RWPE2 (cell line): ENCODE measurements at regions not wholly inside any gene's neighbourhood (a gene's known extent, or its start where the extent isn't known, plus 50 kb on each side); places are given as distances from the start of the nearest gene placed in this dataset.

Source experiments
- ATAC-seq: fragments of 200-7000 bp; cut with Tn5 transposase; 3 replicates; pipeline ENCODE4 v1.9.1; 2021; ENCODE audit warnings: low read depth
- DNase-seq: peaks from one replicate; pipeline ENCODE4 v3.0.0-alpha.2; 2020; ENCODE audit warnings: low spot score
- H3K27ac ChIP-seq: fragments of 450-650 bp; 2 replicates; pipeline ENCODE4 v1.5.1; 2017; ENCODE audit warnings: mild to moderate bottlenecking; ENCODE audit not compliant: poor library complexity, severe bottlenecking
- H3K27me3 ChIP-seq: fragments of 250-450 bp; sonication (Bioruptor Pico); 2 replicates; pipeline ENCODE4 v1.5.1; 2021; ENCODE audit warnings: mild to moderate bottlenecking, moderate library complexity; ENCODE audit not compliant: insufficient read depth, poor library complexity, severe bottlenecking
- H3K36me3 ChIP-seq: fragments of 250-450 bp; sonication (Bioruptor Pico); 2 replicates; pipeline ENCODE4 v1.5.1; 2020; ENCODE audit warnings: low read depth, mild to moderate bottlenecking, moderate library complexity
- H3K4me1 ChIP-seq: fragments of 250-450 bp; sonication (Bioruptor Pico); 2 replicates; pipeline ENCODE4 v1.5.1; 2021; ENCODE audit warnings: mild to moderate bottlenecking, moderate library complexity; ENCODE audit not compliant: insufficient read depth, poor library complexity, severe bottlenecking
- H3K4me3 ChIP-seq: fragments of 250-450 bp; sonication (Bioruptor Pico); 2 replicates; pipeline ENCODE4 v1.5.1; 2021; ENCODE audit warnings: mild to moderate bottlenecking, moderate library complexity; ENCODE audit not compliant: severe bottlenecking
- H3K9me3 ChIP-seq: fragments of 250-450 bp; sonication (Bioruptor Pico); 2 replicates; pipeline ENCODE4 v1.5.1; 2021; ENCODE audit warnings: mild to moderate bottlenecking, moderate library complexity; ENCODE audit not compliant: severe bottlenecking
- TF ChIP-seq, protein P1 (sequence below): fragments of 450-650 bp; IDR thresholded peaks from one replicate; pipeline ENCODE4 v1.5.1; 2017; ENCODE audit warnings: mild to moderate bottlenecking, moderate library complexity; ENCODE audit not compliant: poor library complexity, severe bottlenecking

DNA sequence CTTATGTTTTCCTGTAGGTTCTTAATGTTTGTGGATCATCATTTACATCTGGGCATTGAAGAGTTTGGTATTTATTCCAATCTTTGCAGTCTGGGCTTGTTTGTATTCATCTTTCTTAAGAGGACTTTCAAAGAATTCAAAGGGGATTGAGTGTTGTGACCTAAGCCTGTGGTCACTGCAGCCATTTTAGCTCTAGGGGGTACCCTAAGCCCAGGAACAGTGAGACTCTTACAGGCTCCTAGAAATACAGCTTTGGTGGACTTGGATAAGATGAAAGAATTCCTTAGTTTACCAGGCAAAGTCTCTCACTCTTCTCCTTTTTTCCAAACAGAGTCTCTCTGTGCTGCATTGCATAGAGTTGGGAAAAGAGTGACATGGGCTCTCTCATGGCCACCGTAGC lies 2539.0 kb upstream of the PCDH20 start:
- DNase-seq (no peak), ATAC-seq (no peak)
- H3K27me3 ChIP-seq = no peaks in the 10 kb centered on the region
- no peak overlapping the region for H3K4me3 ChIP-seq
- no peaks in the 10 kb centered on the region for H3K9me3 ChIP-seq
- TF ChIP-seq, protein P1, sequence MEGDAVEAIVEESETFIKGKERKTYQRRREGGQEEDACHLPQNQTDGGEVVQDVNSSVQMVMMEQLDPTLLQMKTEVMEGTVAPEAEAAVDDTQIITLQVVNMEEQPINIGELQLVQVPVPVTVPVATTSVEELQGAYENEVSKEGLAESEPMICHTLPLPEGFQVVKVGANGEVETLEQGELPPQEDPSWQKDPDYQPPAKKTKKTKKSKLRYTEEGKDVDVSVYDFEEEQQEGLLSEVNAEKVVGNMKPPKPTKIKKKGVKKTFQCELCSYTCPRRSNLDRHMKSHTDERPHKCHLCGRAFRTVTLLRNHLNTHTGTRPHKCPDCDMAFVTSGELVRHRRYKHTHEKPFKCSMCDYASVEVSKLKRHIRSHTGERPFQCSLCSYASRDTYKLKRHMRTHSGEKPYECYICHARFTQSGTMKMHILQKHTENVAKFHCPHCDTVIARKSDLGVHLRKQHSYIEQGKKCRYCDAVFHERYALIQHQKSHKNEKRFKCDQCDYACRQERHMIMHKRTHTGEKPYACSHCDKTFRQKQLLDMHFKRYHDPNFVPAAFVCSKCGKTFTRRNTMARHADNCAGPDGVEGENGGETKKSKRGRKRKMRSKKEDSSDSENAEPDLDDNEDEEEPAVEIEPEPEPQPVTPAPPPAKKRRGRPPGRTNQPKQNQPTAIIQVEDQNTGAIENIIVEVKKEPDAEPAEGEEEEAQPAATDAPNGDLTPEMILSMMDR = no peak
- H3K4me1 ChIP-seq = no peaks in the 10 kb centered on the region
- H3K36me3 ChIP-seq = no peaks in the 10 kb centered on the region
- H3K27ac ChIP-seq = no peak overlapping the region

DNA sequence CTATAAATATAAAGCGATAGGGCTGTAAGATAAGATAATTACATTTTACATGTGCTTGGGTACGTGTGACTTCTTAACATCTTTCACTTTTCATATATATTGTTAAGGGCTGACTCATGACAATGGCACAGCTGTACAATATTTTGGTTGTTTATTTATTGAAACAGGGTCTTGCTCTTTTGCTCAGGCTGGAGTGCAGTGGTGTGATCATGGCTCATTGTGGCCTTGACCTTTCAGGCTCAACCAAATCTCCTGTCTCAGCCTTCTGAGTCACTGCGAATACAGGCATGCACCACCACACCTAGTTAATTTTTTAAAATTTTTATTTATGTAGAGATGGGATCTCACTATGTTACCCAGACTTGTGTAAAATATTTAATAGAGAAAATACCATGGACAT lies 2532.4 kb upstream of the PCDH20 start:
- H3K36me3 ChIP-seq = no peaks in the 10 kb centered on the region
- ATAC-seq = no peak
- TF ChIP-seq, protein P1 = no peak
- no peaks in the 10 kb centered on the region for H3K4me1 ChIP-seq
- H3K9me3 ChIP-seq = no peaks in the 10 kb centered on the region
- DNase-seq = no peak
- no peak overlapping the region for H3K27ac ChIP-seq
- H3K4me3 ChIP-seq = no peak overlapping the region
- H3K27me3 ChIP-seq = no peaks in the 10 kb centered on the region

DNA sequence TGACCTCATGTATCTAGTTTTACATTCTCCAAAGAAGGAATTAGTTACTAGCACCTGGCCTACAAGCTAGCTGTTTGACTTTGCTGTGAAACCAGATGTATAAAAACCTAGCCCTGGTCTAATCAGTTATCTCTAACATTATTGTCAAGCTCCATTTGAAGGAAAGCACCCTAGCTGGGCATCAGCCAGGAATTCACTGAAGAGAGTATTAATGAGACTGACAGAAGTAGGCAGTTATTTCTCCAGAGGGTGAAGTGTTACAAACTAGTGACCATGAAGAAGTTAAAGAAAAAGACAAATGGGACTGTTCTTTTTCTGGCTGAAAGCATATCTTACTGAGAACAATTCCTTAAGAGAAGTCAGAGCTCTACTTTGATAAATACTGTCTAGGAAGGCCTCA lies 2529.3 kb upstream of the PCDH20 start:
- Histone ChIP-seq H3K27ac (no peak overlapping the region), H3K4me1 (peaks cover 2% of the 10 kb centered on the region), H3K36me3 (no peaks in the 10 kb centered on the region), H3K4me3 (no peak overlapping the region), H3K9me3 (no peaks in the 10 kb centered on the region), H3K27me3 (no peaks in the 10 kb centered on the region)
- no peak for ATAC-seq
- TF ChIP-seq, protein P1 = no peak
- no peak for DNase-seq

DNA sequence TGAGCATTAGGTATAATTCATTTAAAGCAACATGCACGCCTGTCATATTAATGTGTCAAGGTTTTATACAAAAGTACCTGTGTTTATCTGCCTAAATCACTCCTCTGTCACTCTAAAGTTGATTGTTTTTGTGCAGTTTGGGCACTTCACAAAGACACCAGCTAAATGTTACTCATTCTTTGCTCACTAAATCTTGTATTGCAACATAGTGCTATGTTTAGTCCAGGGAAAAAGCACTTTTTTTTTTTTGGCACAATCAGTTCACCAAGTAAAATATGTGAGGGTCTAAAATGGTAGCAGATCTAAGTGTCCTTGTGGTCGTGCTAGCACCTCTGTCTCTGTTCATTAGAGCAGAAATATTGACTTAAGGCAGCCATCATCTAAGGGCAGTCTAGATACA lies 2526.7 kb upstream of the PCDH20 start:
- DNase-seq (no peak), ATAC-seq (no peak)
- Histone ChIP-seq H3K9me3 (no peaks in the 10 kb centered on the region), H3K27me3 (no peaks in the 10 kb centered on the region), H3K4me3 (no peak overlapping the region), H3K36me3 (no peaks in the 10 kb centered on the region), H3K27ac (no peak overlapping the region), H3K4me1 (peaks cover 2% of the 10 kb centered on the region)
- TF ChIP-seq, protein P1 = no peak

DNA sequence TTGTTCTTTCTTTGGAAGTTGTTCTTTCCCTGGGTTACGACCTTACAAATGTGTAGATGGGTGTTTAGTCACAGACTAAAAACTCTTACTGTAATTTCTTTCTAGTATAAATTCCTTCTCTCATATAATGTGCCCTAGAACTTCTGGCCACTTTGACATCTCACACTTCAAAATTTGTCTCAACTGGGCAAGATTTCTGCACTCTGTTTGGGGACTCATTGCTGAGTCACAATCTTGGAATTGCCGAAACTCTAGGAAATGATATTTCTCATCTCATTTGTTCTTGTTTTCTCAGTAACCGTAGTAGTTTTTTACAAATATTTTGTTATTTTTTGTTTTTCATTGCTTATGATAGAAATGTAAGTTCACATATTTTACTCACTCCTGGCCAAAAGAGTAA lies 2523.2 kb upstream of the PCDH20 start:
- no peaks in the 10 kb centered on the region for H3K36me3 ChIP-seq
- H3K27ac ChIP-seq = no peak overlapping the region
- no peak for ATAC-seq
- no peaks in the 10 kb centered on the region for H3K9me3 ChIP-seq
- H3K27me3 ChIP-seq = no peaks in the 10 kb centered on the region
- peaks cover 2% of the 10 kb centered on the region for H3K4me1 ChIP-seq
- no peak overlapping the region for H3K4me3 ChIP-seq
- no peak for DNase-seq
- TF ChIP-seq, protein P1 = no peak
